ENCODE measurements at regions not wholly inside any gene's neighbourhood (a gene's known extent, or its start where the extent isn't known, plus 50 kb on each side); places are given as distances from the start of the nearest gene placed in this dataset.

- TF ChIP-seq AEBP2 (tag by site-specific recombination; IDR thresholded peaks at IDR 0.05; ENCODE audit: borderline replicate concordance) (no peak), ZNF146 (tag by site-specific recombination; IDR thresholded peaks at IDR 0.05) (no peak), ZNF184 (tag by site-specific recombination; IDR thresholded peaks at IDR 0.05) (no peak), ZNF701 (tag by site-specific recombination; IDR thresholded peaks at IDR 0.05) (no peak), ZNF623 (tag by site-specific recombination; IDR thresholded peaks at IDR 0.05) (no peak), ZNF16 (tag by site-specific recombination; IDR thresholded peaks at IDR 0.05; ENCODE audit: low read depth) (no peak), ZSCAN23 (tag by site-specific recombination; IDR thresholded peaks at IDR 0.05) (no peak), ZNF398 (tag by site-specific recombination; IDR thresholded peaks at IDR 0.05) (no peak), ZSCAN30 (tag by site-specific recombination; IDR thresholded peaks at IDR 0.05) (no peak), SP3 (tag by site-specific recombination; IDR thresholded peaks at IDR 0.05) (no peak), ZNF654 (tag by site-specific recombination; IDR thresholded peaks at IDR 0.05; ENCODE audit: low read depth) (no peak), ZNF624 (tag by site-specific recombination; IDR thresholded peaks at IDR 0.05) (no peak), PRDM10 (tag by site-specific recombination; IDR thresholded peaks at IDR 0.05) (no peak), ZEB2 (tag by site-specific recombination; IDR thresholded peaks at IDR 0.05) (no peak), ZNF23 (tag by site-specific recombination; IDR thresholded peaks at IDR 0.05; ENCODE audit: borderline replicate concordance) (no peak), ZNF350 (tag by site-specific recombination; IDR thresholded peaks at IDR 0.05) (no peak), GFI1B (tag by site-specific recombination; IDR thresholded peaks at IDR 0.05) (no peak)
- TF ChIP-seq, protein P1, sequence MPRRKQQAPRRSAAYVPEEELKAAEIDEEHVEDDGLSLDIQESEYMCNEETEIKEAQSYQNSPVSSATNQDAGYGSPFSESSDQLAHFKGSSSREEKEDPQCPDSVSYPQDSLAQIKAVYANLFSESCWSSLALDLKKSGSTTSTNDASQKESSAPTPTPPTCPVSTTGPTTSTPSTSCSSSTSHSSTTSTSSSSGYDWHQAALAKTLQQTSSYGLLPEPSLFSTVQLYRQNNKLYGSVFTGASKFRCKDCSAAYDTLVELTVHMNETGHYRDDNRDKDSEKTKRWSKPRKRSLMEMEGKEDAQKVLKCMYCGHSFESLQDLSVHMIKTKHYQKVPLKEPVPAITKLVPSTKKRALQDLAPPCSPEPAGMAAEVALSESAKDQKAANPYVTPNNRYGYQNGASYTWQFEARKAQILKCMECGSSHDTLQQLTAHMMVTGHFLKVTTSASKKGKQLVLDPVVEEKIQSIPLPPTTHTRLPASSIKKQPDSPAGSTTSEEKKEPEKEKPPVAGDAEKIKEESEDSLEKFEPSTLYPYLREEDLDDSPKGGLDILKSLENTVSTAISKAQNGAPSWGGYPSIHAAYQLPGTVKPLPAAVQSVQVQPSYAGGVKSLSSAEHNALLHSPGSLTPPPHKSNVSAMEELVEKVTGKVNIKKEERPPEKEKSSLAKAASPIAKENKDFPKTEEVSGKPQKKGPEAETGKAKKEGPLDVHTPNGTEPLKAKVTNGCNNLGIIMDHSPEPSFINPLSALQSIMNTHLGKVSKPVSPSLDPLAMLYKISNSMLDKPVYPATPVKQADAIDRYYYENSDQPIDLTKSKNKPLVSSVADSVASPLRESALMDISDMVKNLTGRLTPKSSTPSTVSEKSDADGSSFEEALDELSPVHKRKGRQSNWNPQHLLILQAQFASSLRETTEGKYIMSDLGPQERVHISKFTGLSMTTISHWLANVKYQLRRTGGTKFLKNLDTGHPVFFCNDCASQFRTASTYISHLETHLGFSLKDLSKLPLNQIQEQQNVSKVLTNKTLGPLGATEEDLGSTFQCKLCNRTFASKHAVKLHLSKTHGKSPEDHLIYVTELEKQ (tag by site-specific recombination; IDR thresholded peaks at IDR 0.05; ENCODE audit: borderline replicate concordance), result no peak
- TF ChIP-seq, protein P2, sequence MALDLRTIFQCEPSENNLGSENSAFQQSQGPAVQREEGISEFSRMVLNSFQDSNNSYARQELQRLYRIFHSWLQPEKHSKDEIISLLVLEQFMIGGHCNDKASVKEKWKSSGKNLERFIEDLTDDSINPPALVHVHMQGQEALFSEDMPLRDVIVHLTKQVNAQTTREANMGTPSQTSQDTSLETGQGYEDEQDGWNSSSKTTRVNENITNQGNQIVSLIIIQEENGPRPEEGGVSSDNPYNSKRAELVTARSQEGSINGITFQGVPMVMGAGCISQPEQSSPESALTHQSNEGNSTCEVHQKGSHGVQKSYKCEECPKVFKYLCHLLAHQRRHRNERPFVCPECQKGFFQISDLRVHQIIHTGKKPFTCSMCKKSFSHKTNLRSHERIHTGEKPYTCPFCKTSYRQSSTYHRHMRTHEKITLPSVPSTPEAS (tag by site-specific recombination; IDR thresholded peaks at IDR 0.05), result no peak
- H3K4me1 ChIP-seq (ENCODE audit: control insufficient read depth, insufficient read depth, low read length), result no peaks in the 10 kb centered on the region
- no peak overlapping the region for H3K27ac ChIP-seq (ENCODE audit: extremely low read depth, low read depth, low read length)
- CTCF ChIA-PET, result interaction anchor here (3.1 kb wide), 1 partner anchor 20 kb away, joined by 14 read pairs; no protein-coding TSS in a partner anchor
- H3K4me3 ChIP-seq (ENCODE audit: low read depth, low read length), result no peak overlapping the region
- POLR2A ChIA-PET, result no interaction called here
- H3K9me3 ChIP-seq (ENCODE audit: control insufficient read depth, insufficient read depth, low read depth, low read length), result no peaks in the 10 kb centered on the region
- no peaks in the 10 kb centered on the region for H3K36me3 ChIP-seq (ENCODE audit: control insufficient read depth in 2 of 2, insufficient read depth in 1 of 2, low read length in 2 of 2)
Measured at GRCh38 chr1:244252211-244252610, 199.5 kb downstream of the ADSS2 start.
